Motor neuron (in vitro differentiated cells): ENCODE measurements at regions not wholly inside any gene's neighbourhood (a gene's known extent, or its start where the extent isn't known, plus 50 kb on each side); places are given as distances from the start of the nearest gene placed in this dataset.
"Not testable (repeated sequence)": the region's sequence is repeated elsewhere in the genome, so short reads cannot be mapped to it uniquely, and the experiment has no call there.

ENCODE experiments used
- ATAC-seq, 8 experiments: fragments of 200-7000 bp; cut with Tn5 transposase; replicated peaks in 6 of 8; 2 replicates each; pipeline ENCODE4 v1.8.0; 2021; ENCODE audit warnings: mild to moderate bottlenecking in 8 of 8, moderate library complexity in 8 of 8
- H3K27ac ChIP-seq, 2 donors: fragments of 250-450 bp; sonication (Bioruptor Pico); 2 replicates each; pipeline ENCODE4 v1.9.0; 2021; ENCODE audit warnings: antibody characterized with exemption in 2 of 2, mild to moderate bottlenecking in 2 of 2, moderate library complexity in 1 of 2
- H3K4me1 ChIP-seq, 2 donors: fragments of 250-450 bp; sonication (Bioruptor Pico); replicated peaks in 1 of 2; 2 replicates each; pipeline ENCODE4 v1.6.1; 2021; ENCODE audit warnings: antibody characterized with exemption in 2 of 2, mild to moderate bottlenecking in 2 of 2, moderate library complexity in 1 of 2
- H3K4me3 ChIP-seq, 5 donors: fragments of 250-450 bp; sonication (Bioruptor Pico); 2 replicates each; pipeline ENCODE4 v1.9.0; 2021; ENCODE audit warnings: antibody characterized with exemption in 5 of 5, mild to moderate bottlenecking in 5 of 5, moderate library complexity in 4 of 5
- WGBS, 10 experiments: fragments of 450-650 bp; shearing (Covaris generic); methylation state at CpG; one replicate each; pipeline ENCODE4 v1.0.0; 2022; 5-methylcytosine and 5-hydroxymethylcytosine counted together
- in situ Hi-C, 9 experiments: fragments of 400-800 bp; cut with MboI; loops; one replicate each; pipeline ENCODE4 v1.15.0; 2021; ENCODE audit warnings: low sequenced_read_pairs in 9 of 9, low pct_unique_long_range_greater_than_20kb in 2 of 9; ENCODE audit not compliant: unreplicated experiment in 9 of 9

DNA sequence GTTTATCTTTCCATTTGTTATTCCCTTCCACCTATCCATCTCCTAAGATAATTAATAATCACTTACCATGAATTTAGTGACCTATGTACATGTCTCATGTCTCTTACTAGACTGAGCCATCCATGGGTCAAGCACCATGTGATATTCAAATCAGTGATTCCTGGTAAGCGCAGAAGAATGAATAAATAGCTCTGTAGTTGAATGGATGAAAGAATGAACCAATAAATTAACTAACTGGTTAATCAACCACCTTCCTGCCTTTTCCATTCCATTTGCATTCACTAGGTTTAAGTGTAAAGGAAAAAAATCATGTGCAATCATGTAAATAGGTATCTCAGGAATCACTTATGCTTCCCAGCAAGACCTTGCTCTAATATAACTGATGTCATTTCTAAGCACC lies 779.5 kb downstream of the NTRK3 start:
- Histone ChIP-seq H3K4me3 (no peak overlapping the region), H3K27ac (no peak overlapping the region), H3K4me1 (peaks cover 15% of the 10 kb centered on the region in 2 donors)
- no peak for ATAC-seq
- 38 to 100% (median 100%) methylated on average over 1 of the region's 1 CpG; no CpG with 5 or more reads in 3 of the 10 experiments for WGBS, 10 experiments
- in situ Hi-C loops, result no loop called here

DNA sequence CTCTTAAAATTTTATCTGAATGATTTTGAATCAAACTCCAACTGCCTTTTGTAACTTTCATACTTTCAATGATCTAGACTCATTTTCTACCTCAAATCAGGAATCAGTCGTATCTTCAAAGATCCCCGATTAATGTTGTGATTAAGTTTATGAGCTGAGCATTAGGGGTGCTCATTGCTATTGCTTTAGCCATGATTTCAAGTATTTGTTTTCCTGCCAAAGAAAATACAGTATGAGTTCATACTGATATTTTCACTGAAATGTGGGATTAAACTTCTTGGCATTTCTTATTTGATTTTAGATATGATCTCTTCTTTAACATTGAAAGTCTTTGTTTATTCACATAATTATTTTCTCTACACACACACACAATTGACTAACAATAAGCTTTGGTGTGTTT lies 785.6 kb downstream of the NTRK3 start:
- no peak for ATAC-seq
- in situ Hi-C loops, result no loop called here
- Histone ChIP-seq H3K4me3 (no peak overlapping the region), H3K27ac (no peak overlapping the region), H3K4me1 (no peaks in the 10 kb centered on the region)
- whole genome bisulfite sequencing, 10 experiments, result 33 to 100% (median 69%) methylated on average over 2 of the region's 2 CpGs; no CpG with 5 or more reads in 1 of the 10 experiments

DNA sequence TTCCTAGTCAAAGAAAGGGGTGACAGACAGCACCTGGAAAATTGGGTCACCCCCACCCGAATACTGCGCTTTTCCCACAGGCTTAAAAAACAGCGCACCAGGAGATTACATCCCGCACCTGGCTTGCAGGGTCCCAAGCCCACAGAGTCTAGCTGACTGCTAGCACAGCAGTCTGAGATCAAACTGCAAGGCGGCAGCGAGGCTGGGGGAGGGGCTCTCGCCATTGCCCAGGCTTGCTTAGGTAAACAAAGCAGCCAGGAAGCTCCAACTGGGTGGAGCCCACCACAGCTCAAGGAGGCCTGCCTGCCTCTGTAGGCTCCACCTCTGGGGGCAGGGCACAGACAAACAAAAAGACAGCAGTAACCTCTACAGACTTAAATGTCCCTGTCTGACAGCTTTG lies 792.6 kb downstream of the NTRK3 start:
- H3K4me3 ChIP-seq, in situ Hi-C loops, ATAC-seq, H3K27ac ChIP-seq, H3K4me1 ChIP-seq: not testable (repeated sequence)
- no CpG with 5 or more reads among the region's 7 CpGs for WGBS, 10 experiments

DNA sequence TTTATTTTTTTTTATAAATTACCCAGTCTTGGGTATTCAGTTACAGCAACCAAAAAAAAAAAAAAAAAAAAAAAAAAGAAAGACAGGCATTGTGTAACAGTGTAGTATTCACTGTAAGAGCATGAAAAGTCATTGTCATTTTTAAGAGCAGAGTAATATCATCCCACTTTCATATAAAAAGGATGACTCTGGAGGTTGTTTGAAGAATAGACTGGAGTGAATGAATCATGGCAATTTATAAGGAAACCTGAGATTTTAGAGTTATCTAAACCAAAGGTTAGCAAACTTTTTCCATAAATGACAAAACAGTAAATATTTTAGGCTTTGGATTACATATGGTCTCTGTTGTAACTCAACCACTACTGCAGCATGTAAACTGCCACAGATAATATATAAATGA lies 794.9 kb downstream of the NTRK3 start:
- Histone ChIP-seq H3K4me3 (no peak overlapping the region), H3K4me1 (no peaks in the 10 kb centered on the region), H3K27ac (no peak overlapping the region)
- in situ Hi-C loops, result no loop called here
- no peak for ATAC-seq

DNA sequence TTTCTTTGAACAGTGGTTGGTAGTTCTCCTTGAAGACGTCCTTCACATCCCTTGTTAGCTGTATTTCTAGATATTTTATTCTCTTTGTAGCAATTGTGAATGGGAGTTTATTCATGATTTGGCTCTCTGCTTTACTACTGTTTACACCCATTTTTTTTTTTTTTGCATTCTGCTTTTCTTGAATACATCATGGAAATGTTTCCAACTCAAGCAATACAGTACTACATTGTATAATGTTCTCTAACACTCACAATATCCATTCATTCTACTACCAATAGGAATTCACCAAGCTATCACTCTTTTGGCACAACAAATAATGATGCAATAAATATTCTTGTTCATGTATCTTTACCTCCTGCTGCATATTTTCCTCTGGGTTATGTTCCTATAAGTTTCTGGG lies 801.7 kb downstream of the NTRK3 start:
- H3K27ac ChIP-seq, result no peak overlapping the region
- H3K4me1 ChIP-seq, result no peaks in the 10 kb centered on the region
- no peak overlapping the region for H3K4me3 ChIP-seq
- peak in 2 of 8 experiments; percentile 62 to 65 for ATAC-seq
- in situ Hi-C loops, result no loop called here
- WGBS, 10 experiments, result 0 to 100% (median 74%) methylated on average over 1 of the region's 1 CpG; no CpG with 5 or more reads in 2 of the 10 experiments

DNA sequence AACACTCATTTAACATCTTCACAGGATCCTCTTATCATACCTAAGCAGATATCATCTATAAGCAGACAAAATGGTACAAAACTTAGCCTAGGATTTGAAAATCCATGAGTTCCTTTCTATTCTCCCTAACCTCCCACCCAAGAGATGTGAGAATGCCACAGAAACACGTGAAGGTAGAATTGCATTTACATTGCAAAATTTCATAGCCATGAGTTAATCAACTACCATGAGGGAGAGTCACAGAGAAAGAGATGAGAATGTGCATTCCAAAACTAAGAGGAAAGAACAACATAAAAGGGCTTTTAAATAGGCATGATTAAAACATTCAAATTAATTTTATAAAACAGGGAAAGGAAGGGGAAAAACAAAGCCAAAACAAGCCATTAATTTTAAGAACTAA lies 806.2 kb downstream of the NTRK3 start:
- no peak overlapping the region for H3K4me3 ChIP-seq
- ATAC-seq, result peak in 2 of 8 experiments; percentile 52 to 86
- in situ Hi-C loops, result no loop called here
- WGBS, 10 experiments, result 0 to 71% (median 0%) methylated on average over 1 of the region's 1 CpG; no CpG with 5 or more reads in 1 of the 10 experiments
- H3K4me1 ChIP-seq, result no peaks in the 10 kb centered on the region
- H3K27ac ChIP-seq, result no peak overlapping the region

DNA sequence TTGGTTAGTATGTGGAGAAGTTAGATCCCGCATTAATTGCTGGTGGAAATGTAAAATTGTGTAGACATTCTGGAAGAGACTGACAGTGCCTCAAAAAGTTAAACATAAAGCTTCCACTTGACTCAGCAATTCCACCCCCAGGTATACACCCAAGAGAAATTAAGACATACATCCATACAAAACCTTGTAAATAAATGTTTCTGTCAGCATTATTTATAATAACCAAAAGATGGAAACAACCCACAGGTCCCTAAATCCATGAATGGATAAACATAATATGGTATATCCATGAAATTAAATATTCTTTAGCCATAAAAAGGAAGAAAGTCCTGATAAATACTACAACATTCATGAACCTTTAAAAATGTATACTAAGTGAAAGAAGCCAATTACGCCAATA lies 817.4 kb downstream of the NTRK3 start:
- no peaks in the 10 kb centered on the region for H3K4me1 ChIP-seq
- ATAC-seq, result no peak
- in situ Hi-C loops, result no loop called here
- 0 to 100% (median 73%) methylated on average over 1 to 2 of the region's 2 CpGs for WGBS, 10 experiments
- no peak overlapping the region for H3K4me3 ChIP-seq
- no peak overlapping the region for H3K27ac ChIP-seq

DNA sequence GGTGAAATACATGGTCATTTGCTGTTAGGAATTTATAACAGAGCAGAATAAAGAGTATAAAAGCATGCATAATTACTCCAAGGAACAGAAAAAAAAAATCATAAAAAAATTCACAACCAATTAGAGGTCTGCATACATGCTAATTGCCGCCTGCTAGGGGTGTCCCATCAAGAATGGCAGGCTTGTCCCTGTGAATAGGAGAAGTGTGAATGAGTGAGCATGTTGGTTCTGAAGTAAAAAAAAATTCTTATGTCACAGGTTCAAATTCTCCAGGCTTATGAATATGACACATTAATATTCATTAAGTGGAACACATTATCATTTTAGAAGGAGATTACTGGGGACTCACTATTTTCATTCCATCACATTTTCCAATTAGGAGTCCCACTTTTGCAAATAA lies 822.7 kb downstream of the NTRK3 start:
- in situ Hi-C loops, result no loop called here
- ATAC-seq, result no peak
- no peaks in the 10 kb centered on the region for H3K4me1 ChIP-seq
- no peak overlapping the region for H3K27ac ChIP-seq
- 0 to 100% (median 57%) methylated on average over 1 of the region's 1 CpG; no CpG with 5 or more reads in 3 of the 10 experiments for WGBS, 10 experiments
- H3K4me3 ChIP-seq, result no peak overlapping the region

DNA sequence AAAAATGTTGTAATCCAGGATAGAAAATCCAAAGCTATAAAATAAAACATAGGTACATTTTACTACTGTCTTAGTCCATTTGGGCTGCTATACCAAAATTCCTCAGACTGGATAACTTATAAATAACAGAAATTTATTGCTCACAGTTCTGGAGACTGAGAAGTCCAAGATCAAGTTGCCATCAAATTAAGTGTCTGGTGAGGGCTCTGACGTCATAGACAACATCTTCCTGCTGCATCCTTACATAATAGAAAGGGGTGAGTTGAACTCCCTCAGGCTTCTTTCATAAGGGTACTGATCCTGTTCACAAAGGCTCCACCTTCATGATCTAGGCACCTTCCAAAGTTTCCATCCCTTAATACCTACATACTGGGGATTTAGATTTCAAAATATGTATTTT lies 826.8 kb downstream of the NTRK3 start:
- in situ Hi-C loops, result no loop called here
- no peak overlapping the region for H3K27ac ChIP-seq
- no peaks in the 10 kb centered on the region for H3K4me1 ChIP-seq
- no peak for ATAC-seq
- WGBS, 10 experiments, result 0 to 100% (median 73%) methylated on average over 1 of the region's 1 CpG; no CpG with 5 or more reads in 4 of the 10 experiments
- H3K4me3 ChIP-seq, result no peak overlapping the region

DNA sequence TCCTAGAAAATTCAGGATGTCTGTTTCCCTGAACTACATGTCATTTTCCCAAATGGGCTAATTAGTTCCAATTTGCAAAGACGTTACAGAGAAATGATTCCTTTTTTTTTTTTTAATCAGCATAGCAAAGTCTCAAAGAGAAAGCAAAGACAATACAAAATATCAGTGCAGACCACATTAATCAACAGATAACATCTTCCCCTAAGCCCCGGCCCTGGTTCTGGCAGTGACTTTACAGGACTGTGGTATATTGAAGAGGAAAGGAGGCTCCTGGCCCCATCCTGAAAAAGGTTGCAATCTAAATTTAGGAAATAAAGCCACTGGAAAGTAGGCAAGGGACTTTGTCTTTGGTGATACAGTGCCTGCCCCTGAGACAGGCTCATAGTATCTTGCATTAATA lies 836.5 kb downstream of the NTRK3 start:
- no peak overlapping the region for H3K27ac ChIP-seq
- H3K4me3 ChIP-seq, result no peak overlapping the region
- no peak for ATAC-seq
- in situ Hi-C loops, result no loop called here
- WGBS, 10 experiments, result 0 to 100% (median 87%) methylated on average over 1 to 2 of the region's 2 CpGs; no CpG with 5 or more reads in 2 of the 10 experiments
- H3K4me1 ChIP-seq, result no peaks in the 10 kb centered on the region

DNA sequence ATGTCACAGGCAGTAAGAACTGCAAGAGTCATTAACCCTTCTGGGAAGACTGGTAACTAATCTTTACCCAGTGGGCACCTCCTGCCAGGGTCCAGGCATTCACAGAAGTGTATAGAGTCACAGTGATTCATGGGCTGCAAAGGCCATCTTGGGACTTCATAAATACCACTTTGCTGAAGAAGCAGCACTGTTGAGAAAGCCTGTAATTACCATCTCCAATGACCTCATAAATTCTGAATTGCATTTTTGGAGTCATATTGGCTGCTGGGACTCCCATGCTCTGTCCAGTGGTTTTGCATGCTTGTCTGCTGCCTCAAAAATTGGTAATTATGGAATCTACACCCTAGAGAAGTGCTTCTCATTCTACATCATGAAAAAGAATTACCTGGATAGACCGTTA lies 837.2 kb downstream of the NTRK3 start:
- Histone ChIP-seq H3K4me1 (no peaks in the 10 kb centered on the region), H3K4me3 (no peak overlapping the region), H3K27ac (no peak overlapping the region)
- 0 to 100% (median 44%) methylated on average over 1 of the region's 1 CpG; no CpG with 5 or more reads in 3 of the 10 experiments for WGBS, 10 experiments
- ATAC-seq, result peak in 4 of 8 experiments; percentile 13 to 94 (median 49)
- in situ Hi-C loops, result no loop called here

DNA sequence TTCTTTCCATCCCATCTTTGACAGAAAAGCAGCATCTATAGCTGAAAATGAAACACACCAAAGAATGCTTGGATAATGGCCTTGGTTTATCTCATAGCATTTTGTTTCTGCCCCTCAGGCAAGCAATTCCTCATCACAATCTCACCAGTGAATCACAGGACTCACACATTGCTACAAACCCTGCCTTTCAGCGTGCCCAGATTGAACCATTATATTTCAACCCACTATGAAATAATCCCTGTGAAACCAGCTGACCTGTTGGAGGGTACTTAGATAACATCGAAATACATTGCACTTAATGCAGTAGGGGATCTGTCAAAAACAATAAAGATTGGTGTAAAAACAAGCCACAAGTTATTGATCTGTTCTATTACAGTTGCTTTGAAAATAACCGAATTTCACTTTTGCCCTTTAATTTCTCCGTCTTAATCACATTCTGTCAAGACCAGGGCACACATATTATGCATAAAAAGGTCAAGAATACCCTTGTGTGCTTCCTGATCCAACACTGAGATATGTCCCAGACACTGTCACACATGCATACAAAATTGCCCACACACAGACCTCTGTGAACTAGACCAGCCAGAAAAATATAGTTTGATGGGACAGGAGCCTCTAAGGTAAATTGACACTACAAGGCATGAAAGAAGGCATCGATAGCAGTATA lies 839.8 kb downstream of the NTRK3 start:
- WGBS, 10 experiments, result 0 to 92% (median 68%) methylated on average over 1 to 5 of the region's 5 CpGs; no CpG with 5 or more reads in 1 of the 10 experiments
- no peak overlapping the region for H3K4me3 ChIP-seq
- no peak for ATAC-seq
- no peak overlapping the region for H3K27ac ChIP-seq
- in situ Hi-C loops, result no loop called here
- peaks cover 0 to 3% of the 10 kb centered on the region in 2 donors for H3K4me1 ChIP-seq

DNA sequence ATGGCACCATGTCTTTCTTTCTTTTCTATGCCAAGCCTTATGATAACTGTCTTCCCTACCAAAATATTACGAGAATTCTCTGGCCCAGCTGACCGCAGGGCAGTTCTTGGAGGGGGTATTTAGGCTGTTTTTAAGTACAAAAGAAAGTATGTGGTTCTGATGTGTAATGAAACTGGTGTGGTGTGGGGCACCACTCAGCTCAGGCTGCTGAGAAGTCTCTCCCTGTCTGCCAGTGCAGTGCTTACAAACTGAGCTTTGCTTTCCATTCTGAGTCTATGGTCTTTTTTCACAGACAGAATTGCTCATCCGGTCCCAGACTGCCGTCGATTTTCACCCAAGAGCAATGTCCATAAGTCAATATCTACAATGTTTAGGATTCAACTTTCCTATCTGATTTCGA lies 847.6 kb downstream of the NTRK3 start:
- in situ Hi-C loops, result no loop called here
- Histone ChIP-seq H3K4me1 (peaks cover 0 to 3% of the 10 kb centered on the region in 2 donors), H3K4me3 (no peak overlapping the region), H3K27ac (no peak overlapping the region)
- no peak for ATAC-seq
- whole genome bisulfite sequencing, 10 experiments, result 14 to 95% (median 58%) methylated on average over 2 to 6 of the region's 6 CpGs

DNA sequence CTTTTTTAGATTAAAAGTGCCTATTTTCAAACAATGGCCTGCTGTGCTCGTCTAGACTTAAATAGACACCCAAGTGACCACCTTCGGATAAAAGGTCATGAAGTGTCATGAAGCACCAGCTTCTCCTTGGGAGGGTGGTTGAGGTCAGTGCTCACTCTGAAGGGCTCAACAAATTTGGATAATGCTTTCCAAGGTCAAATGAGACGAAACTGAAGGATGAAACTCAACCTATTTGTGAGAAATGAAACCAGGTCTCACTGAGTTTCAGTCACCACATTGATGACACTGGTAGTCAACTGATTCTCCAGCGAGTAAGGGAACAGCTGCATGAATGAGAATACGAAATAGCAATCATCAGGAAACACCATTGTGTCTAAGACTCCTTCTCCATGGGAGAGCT lies 852.6 kb downstream of the NTRK3 start:
- WGBS, 10 experiments, result 16 to 100% (median 64%) methylated on average over 1 to 5 of the region's 5 CpGs
- in situ Hi-C loops, result no loop called here
- H3K4me1 ChIP-seq, result peaks cover 0 to 7% of the 10 kb centered on the region in 2 donors
- ATAC-seq, result no peak
- H3K27ac ChIP-seq, result no peak overlapping the region
- H3K4me3 ChIP-seq, result no peak overlapping the region
